SKM-1 (cell line): ENCODE measurements at regions not wholly inside any gene's neighbourhood (a gene's known extent, or its start where the extent isn't known, plus 50 kb on each side); places are given as distances from the start of the nearest gene placed in this dataset.

Experiments used
- DNase-seq: peaks from one replicate; lab custom pipeline; 2025; ENCODE audit not compliant: unreplicated experiment; lab: John Stamatoyannopoulos, UW

GRCh38 chr14:56498112-56498511, 81.5 kb upstream of the TMEM260 start:
- DNase-seq, result no peak

GRCh38 chr14:56501909-56502530, 77.6 kb upstream of the TMEM260 start:
- DNase-seq, result no peak

DNA sequence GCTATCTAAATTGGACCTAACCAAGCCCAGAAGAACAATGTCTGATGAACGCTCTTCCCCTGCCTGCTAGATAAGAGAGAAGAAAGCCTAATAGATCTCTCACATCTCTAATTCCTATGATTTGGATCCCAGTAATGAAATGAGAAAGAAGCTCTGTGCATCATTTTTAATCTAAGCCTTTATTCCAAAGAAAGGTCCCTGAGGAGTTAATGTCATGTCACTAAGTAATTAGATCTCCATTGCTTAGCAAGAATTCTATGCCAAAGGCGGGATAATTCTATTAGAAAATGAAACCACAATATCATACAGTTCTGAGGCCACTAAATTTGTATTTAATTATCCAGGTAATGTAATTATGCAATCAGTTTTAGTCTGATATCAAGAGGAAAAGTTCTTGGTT, 74.2 kb upstream of the TMEM260 start:
- DNase-seq, result no peak

DNA sequence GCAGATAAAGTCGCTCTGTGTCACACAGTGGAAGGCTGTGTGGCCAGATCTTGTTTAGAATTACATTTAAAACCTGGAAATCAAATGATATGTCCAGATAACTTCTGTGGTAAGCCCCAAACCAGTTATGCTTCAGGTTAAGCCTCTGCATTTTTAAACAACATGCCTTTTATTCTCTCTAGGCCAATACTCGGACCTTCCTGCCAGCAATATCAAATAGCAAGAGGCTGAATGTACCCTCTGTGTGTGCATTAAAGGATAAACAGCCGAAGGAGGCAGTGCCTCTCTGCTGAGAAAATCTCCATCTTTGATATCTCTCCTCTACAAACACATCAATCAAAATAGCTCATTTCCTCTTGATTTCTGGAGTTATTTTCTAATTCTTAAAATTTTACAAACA, 67.1 kb upstream of the TMEM260 start:
- DNase-seq, result no peak

- no peak for DNase-seq
Measured at GRCh38 chr14:56514663-56515371, 64.8 kb upstream of the TMEM260 start.

DNA sequence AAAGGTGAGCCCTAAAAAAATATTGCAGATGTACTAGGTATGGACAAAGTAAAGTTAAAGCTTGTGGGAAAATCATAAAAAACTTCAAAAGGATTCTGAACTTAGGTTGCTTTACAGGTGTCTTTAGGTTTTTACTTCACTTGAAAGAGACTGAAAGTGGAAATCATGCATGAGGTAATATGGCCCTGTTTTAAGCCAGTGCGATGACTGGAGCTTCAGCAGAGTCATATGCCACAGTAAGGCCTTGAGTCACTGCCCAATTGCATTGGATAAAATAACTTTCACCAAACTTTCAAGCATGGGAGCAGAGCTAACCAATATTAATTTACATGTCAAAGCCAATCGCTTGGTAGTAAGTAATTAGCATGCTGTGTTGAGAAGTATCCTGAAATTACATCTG, 63.9 kb upstream of the TMEM260 start:
- no peak for DNase-seq

- no peak for DNase-seq
Measured at GRCh38 chr14:56522403-56522802, 57.2 kb upstream of the TMEM260 start.

DNA sequence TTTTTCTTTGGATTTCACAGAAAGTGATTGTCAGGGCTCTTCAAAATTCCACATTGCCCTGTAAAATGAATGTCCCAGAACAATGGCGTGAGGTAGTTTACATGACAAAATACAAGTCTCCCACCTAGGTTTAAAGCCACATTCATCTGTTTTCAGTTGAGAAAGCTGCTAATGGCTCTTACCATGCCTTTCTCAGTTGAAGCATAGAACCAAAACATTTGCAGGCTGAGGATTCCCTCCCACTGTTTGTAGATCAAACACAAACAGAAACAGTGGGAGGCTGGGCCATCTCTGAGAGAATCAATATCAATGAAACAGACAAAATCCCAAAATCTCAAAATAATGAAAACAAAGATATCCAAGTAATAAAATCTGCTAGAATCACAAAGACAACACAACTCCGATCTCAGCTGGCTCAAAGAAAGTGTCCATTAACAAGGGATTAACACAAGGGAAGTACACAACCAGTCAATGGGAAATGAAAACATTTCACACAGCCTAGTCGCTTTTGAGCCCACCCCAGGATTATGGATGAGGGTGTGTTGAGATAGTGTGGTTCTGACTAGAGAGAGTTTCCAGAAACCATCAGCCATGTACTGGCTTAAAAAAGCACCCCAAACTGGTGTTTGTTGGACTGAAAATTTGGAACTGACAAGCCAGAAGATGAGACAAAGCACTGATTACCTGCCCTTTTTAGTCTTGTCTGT, 54.5 kb upstream of the TMEM260 start:
- DNase-seq, result no peak

- DNase-seq, result no peak
Measured at GRCh38 chr14:56528927-56529326, 50.7 kb upstream of the TMEM260 start.
